K562 (cell line): ENCODE measurements at regions not wholly inside any gene's neighbourhood (a gene's known extent, or its start where the extent isn't known, plus 50 kb on each side); places are given as distances from the start of the nearest gene placed in this dataset.

Source experiments
- ATAC-seq: fragments of 200-7000 bp; cut with Tn5 transposase; 3 replicates; pipeline ENCODE4 v1.9.1; 2020; ENCODE audit warnings: moderate library complexity
- BruUV-seq: library from RNA; stranded (reverse); fragments of 400-500 nt; replicated peaks from 2 replicates; lab custom pipeline; 2021; lab: Mats Ljungman, UMichigan
- CTCF ChIA-PET: fragments of 300-600 bp; formaldehyde crosslinking; extraction: SDS; loops from one replicate; lab custom pipeline; 2021; ENCODE audit warnings: low intra/inter-chr PET ratio; lab: Yijun Ruan, JAX
- POLR2A ChIA-PET: fragments of 300-600, 350-650 bp; sonication (Branson Sonifier 250); formaldehyde crosslinking; extraction: SDS; loops from one replicate; lab custom pipeline; 2021; ENCODE audit warnings: antibody characterized with exemption, inconsistent platforms; lab: Yijun Ruan, JAX
- DNase-seq, 4 experiments: peaks; one replicate each; pipeline versions ENCODE4 v3.0.0 to v3.0.0-alpha.2; 2011 to 2018; ENCODE audit warnings: low spot score in 3 of 4, mixed read lengths in 3 of 4; ENCODE audit errors: extremely low read depth in 1 of 4
- FAIRE-seq: peaks from 2 replicates; lab custom pipeline; 2011; peaks lifted over from hg19 to GRCh38; lab: Jason Lieb, UNC
- H2AFZ ChIP-seq: 2 replicates; pipeline ENCODE4 v1.6.0; 2011; ENCODE audit warnings: low read depth, low read length, control low read depth, inconsistent platforms
- H3K27ac ChIP-seq: fragments of 200-600 bp; 3 replicates; pipeline ENCODE4 v1.8.0; 2011; ENCODE audit warnings: low read depth, mild to moderate bottlenecking, control low read depth, inconsistent platforms, low read length, moderate library complexity, mixed read lengths; ENCODE audit errors: extremely low read depth
- H3K27me3 ChIP-seq, 2 experiments: fragments of 300-600 bp in 1 of 2; 2 replicates in 1 of 2; 3 replicates in 1 of 2; pipeline versions ENCODE4 v1.6.0 to v1.8.0; 2011; ENCODE audit warnings: inconsistent platforms in 2 of 2, low read length in 2 of 2, mild to moderate bottlenecking in 1 of 2, mixed read lengths in 1 of 2, moderate library complexity in 1 of 2; ENCODE audit not compliant: control insufficient read depth in 2 of 2, insufficient read depth in 2 of 2
- H3K36me3 ChIP-seq: fragments of 300-600 bp; 3 replicates; pipeline ENCODE4 v1.8.0; 2011; ENCODE audit warnings: mild to moderate bottlenecking, low read length, inconsistent platforms; ENCODE audit not compliant: control insufficient read depth, insufficient read depth
- H3K4me1 ChIP-seq, 2 experiments: fragments of 200-600 bp in 1 of 2; replicated peaks in 1 of 2; 2 replicates in 1 of 2; 3 replicates in 1 of 2; pipeline versions ENCODE4 v1.5.1 to v1.8.0; 2011; ENCODE audit warnings: inconsistent platforms in 2 of 2, low read length in 2 of 2, mild to moderate bottlenecking in 1 of 2, mixed read lengths in 1 of 2, moderate library complexity in 1 of 2; ENCODE audit not compliant: control insufficient read depth in 2 of 2, insufficient read depth in 2 of 2
- H3K4me2 ChIP-seq: 2 replicates; pipeline ENCODE4 v1.6.1; 2011; ENCODE audit warnings: low read length, control low read depth, inconsistent platforms, mixed read lengths; ENCODE audit not compliant: insufficient read depth
- H3K4me3 ChIP-seq: fragments of 200-600 bp; sonication (generic), shearing (Covaris generic); 2 replicates; pipeline ENCODE4 v1.5.1; 2016; ENCODE audit warnings: control low read depth, inconsistent platforms
- H3K79me2 ChIP-seq: fragments of 200-600 bp; 3 replicates; pipeline ENCODE4 v1.8.0; 2011; ENCODE audit warnings: low read length, inconsistent platforms; ENCODE audit not compliant: control insufficient read depth, insufficient read depth
- H3K9ac ChIP-seq, 2 experiments: 2 replicates each; pipeline versions ENCODE4 v1.6.0 to v1.6.1; 2011; ENCODE audit warnings: low read depth in 2 of 2, low read length in 2 of 2, control low read depth in 1 of 2, inconsistent platforms in 1 of 2, mild to moderate bottlenecking in 1 of 2, mixed read lengths in 1 of 2; ENCODE audit not compliant: insufficient read depth in 1 of 2
- H3K9me1 ChIP-seq: one replicate; pipeline ENCODE4 v1.6.0; 2011; ENCODE audit warnings: inconsistent platforms, mild to moderate bottlenecking, low read length, moderate library complexity; ENCODE audit not compliant: control insufficient read depth, insufficient read depth
- H3K9me3 ChIP-seq: replicated peaks from 2 replicates; pipeline ENCODE4 v1.5.1; 2011; ENCODE audit warnings: low read depth, low read length, inconsistent platforms; ENCODE audit not compliant: control insufficient read depth, insufficient read depth
- H4K20me1 ChIP-seq: replicated peaks from 2 replicates; pipeline ENCODE4 v1.6.1; 2011; ENCODE audit warnings: low read length, inconsistent platforms, mixed read lengths; ENCODE audit not compliant: control insufficient read depth, insufficient read depth
- ARHGAP35 ChIP-seq: fragments of 450-650 bp; IDR thresholded peaks from 2 replicates; pipeline ENCODE4 v1.6.1; 2018; ENCODE audit not compliant: partially characterized antibody
- E2F5 ChIP-seq: sonication (generic); formaldehyde crosslinking; IDR thresholded peaks from 2 replicates; pipeline ENCODE4 v1.8.0; 2022; ENCODE audit warnings: mild to moderate bottlenecking, missing genetic modification reagents
- ZNF263 ChIP-seq: sonication (generic); formaldehyde crosslinking; IDR thresholded peaks from 2 replicates; pipeline ENCODE4 v1.8.0; 2022; ENCODE audit warnings: mild to moderate bottlenecking, missing genetic modification reagents, borderline replicate concordance
- WGBS: fragments of 100-300 bp; shearing (Covaris generic); methylation state at CpG from one replicate; pipeline ENCODE4 v1.1.6; 2016; ENCODE audit warnings: low coverage, mixed read lengths; ENCODE audit not compliant: insufficient coverage; ENCODE audit errors: missing lambda C conversion rate; 5-methylcytosine and 5-hydroxymethylcytosine counted together
- in situ Hi-C: fragments of 300-500 bp; cut with MboI; formaldehyde crosslinking; loops from 4 replicates; pipeline ENCODE4 v1.15.0; 2018; ENCODE audit warnings: inconsistent platforms, mixed read lengths
- intact Hi-C: fragments of 100-400 bp; cut with micrococcal nuclease; formaldehyde crosslinking; loops from 2 replicates; pipeline ENCODE4 v1.14.2; 2022
- TF ChIP-seq, protein P1 (sequence below): sonication (generic); formaldehyde crosslinking; IDR thresholded peaks from 2 replicates; pipeline ENCODE4 v1.8.0; 2023; ENCODE audit warnings: mild to moderate bottlenecking, missing genetic modification reagents

- no peak overlapping the region for H3K27ac ChIP-seq
- CTCF ChIA-PET: interaction anchor here (0.8 kb wide), 1 partner anchor 271 kb away, joined by 3 read pairs; no protein-coding TSS in a partner anchor
- intact Hi-C loops: no loop called here
- no peak overlapping the region for H3K4me2 ChIP-seq
- no peaks in the 10 kb centered on the region for H3K36me3 ChIP-seq
- no peak for DNase-seq
- H4K20me1 ChIP-seq: peaks cover 7% of the 10 kb centered on the region
- H3K27me3 ChIP-seq: peaks cover 17 to 58% of the 10 kb centered on the region in 2 experiments; a peak in 4 of 5 replicates
- peaks cover 0 to 37% of the 10 kb centered on the region in 2 experiments; a peak in 2 of 5 replicates for H3K4me1 ChIP-seq
- no peak overlapping the region for H2AFZ ChIP-seq
- no peaks in the 10 kb centered on the region for H3K9me1 ChIP-seq
- in situ Hi-C loops: no loop called here
- H3K79me2 ChIP-seq: no peaks in the 10 kb centered on the region
- TF ChIP-seq ARHGAP35 (no peak), E2F5 (CRISPR knock-in tag) (no peak), ZNF263 (CRISPR knock-in tag) (peak; percentile 85)
- TF ChIP-seq, protein P1, sequence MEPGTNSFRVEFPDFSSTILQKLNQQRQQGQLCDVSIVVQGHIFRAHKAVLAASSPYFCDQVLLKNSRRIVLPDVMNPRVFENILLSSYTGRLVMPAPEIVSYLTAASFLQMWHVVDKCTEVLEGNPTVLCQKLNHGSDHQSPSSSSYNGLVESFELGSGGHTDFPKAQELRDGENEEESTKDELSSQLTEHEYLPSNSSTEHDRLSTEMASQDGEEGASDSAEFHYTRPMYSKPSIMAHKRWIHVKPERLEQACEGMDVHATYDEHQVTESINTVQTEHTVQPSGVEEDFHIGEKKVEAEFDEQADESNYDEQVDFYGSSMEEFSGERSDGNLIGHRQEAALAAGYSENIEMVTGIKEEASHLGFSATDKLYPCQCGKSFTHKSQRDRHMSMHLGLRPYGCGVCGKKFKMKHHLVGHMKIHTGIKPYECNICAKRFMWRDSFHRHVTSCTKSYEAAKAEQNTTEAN (CRISPR knock-in tag): no peak
- no TSS peak for BruUV-seq
- ATAC-seq: no peak
- FAIRE-seq: no peak
- no peak overlapping the region for H3K4me3 ChIP-seq
- H3K9ac ChIP-seq: no peak overlapping the region; a peak in 1 of 4 replicates
- POLR2A ChIA-PET: no interaction called here
- 8% methylated on average over 15 of the region's 16 CpGs for WGBS
- H3K9me3 ChIP-seq: no peaks in the 10 kb centered on the region
These were observed 101.3 kb upstream of the FGF3 start for GRCh38 chr11:69920345-69921127.
